Urinary bladder (tissue), 3 donors: ENCODE measurements at regions not wholly inside any gene's neighbourhood (a gene's known extent, or its start where the extent isn't known, plus 50 kb on each side); places are given as distances from the start of the nearest gene placed in this dataset.

ENCODE experiments used
- DNase-seq: peaks from one replicate; pipeline ENCODE4 v3.0.0-alpha.2; 2015; ENCODE audit errors: extremely low spot score
- H3K27ac ChIP-seq: one replicate; pipeline ENCODE4 v1.5.1; 2013; ENCODE audit warnings: low read depth, mild to moderate bottlenecking, moderate library complexity
- H3K36me3 ChIP-seq: one replicate; pipeline ENCODE4 v1.6.1; 2013; ENCODE audit warnings: mild to moderate bottlenecking, moderate library complexity; ENCODE audit not compliant: insufficient read depth
- H3K4me1 ChIP-seq: one replicate; pipeline ENCODE4 v1.6.1; 2013; ENCODE audit warnings: mild to moderate bottlenecking, moderate library complexity; ENCODE audit not compliant: insufficient read depth
- H3K4me3 ChIP-seq: one replicate; pipeline ENCODE4 v1.5.1; 2013; ENCODE audit warnings: low read depth, low read length
- WGBS: extraction: QIAGEN DNeasy Blood & Tissue Kit; methylation state at CpG from one replicate; pipeline ENCODE4 v1.1.7; 2013; 5-methylcytosine and 5-hydroxymethylcytosine counted together
- donor health status: healthy with polysubstance abuse.
- donor health status: healthy.

DNA sequence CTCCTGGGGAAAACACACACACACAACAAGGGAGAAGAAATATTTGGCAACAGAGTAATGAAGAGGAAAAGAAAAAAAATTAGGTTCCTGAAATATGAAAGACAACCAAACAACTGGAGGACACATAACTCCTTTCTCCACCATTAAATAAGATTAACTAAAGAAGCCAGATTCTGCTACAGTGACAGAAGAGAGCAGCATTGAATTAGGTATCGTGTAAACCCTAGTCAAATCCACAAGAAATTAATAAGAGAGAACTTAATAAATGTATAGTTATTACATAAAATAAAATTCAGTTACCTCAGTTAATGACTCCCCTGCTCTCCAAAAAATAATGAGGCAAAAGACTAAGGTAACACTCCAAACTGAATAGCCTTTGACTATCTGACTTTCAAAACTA, 306.7 kb downstream of the CRPPA start:
- Histone ChIP-seq H3K4me1 (no peaks in the 10 kb centered on the region), H3K27ac (no peak overlapping the region), H3K4me3 (no peak overlapping the region), H3K36me3 (no peaks in the 10 kb centered on the region)
- DNase-seq = no peak
- 95% methylated on average over 1 of the region's 1 CpG for WGBS

DNA sequence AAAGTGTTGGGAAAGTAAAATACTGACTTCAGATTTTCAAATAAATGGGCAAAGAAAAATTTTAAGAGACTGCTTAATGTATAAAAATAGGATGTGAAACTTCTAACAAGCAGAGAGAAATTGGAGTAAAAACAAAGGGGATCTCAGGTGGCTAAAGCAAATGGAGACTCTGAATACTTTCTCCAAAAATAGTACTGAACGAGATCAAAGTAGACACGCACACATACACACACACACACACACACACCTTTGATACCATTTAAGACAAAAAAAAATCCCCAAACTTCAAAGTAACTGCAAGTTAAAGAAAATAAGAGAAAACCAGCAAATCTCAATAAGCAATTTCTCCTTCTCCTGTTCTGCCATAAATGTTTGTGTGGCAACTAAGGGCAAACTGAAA, 307.3 kb downstream of the CRPPA start:
- no peak for DNase-seq
- Histone ChIP-seq H3K4me3 (no peak overlapping the region), H3K36me3 (no peaks in the 10 kb centered on the region), H3K27ac (no peak overlapping the region), H3K4me1 (no peaks in the 10 kb centered on the region)
- 96% methylated on average over 2 of the region's 2 CpGs for WGBS

DNA sequence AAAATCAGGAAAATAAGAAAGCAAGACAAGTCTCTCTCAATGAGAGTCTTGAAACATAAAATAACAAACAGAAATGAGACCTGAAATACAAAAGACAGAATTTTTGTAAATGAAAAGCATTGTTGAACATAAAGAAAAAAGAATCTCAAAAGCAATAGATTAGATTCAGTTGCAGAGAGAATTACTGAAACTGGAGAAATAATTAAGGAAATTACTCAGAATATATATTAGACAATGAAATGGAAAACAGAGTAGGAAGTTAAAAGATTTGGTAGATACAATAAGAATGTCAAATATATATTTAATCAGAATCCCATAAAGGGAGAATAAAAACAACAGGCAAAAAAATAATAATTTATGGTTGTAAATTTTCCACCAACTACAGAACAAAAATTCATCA, 308.3 kb downstream of the CRPPA start:
- Histone ChIP-seq H3K36me3 (no peaks in the 10 kb centered on the region), H3K27ac (no peak overlapping the region), H3K4me3 (no peak overlapping the region), H3K4me1 (no peaks in the 10 kb centered on the region)
- no peak for DNase-seq

DNA sequence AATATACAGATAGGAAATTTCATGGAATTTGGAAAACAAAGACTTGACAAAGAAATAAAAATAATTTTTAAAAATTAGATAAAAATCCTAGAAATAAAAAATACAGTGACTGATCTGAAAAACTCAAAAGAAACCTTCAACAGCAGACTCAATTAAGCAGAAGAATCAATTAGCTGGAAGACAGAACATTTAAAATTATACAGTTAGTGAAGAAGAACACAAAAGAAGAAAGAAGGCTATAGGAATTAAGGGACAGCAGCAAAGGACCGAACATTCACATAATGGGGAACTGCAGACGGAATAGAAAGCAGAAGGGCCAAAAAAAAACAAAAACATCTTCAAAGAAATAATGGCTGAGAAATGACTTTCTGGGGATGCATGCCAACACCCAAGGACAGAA, 314.5 kb downstream of the CRPPA start:
- WGBS = 96% methylated on average over 2 of the region's 2 CpGs
- DNase-seq = no peak
- no peaks in the 10 kb centered on the region for H3K4me1 ChIP-seq
- no peak overlapping the region for H3K4me3 ChIP-seq
- no peak overlapping the region for H3K27ac ChIP-seq
- H3K36me3 ChIP-seq = no peaks in the 10 kb centered on the region

DNA sequence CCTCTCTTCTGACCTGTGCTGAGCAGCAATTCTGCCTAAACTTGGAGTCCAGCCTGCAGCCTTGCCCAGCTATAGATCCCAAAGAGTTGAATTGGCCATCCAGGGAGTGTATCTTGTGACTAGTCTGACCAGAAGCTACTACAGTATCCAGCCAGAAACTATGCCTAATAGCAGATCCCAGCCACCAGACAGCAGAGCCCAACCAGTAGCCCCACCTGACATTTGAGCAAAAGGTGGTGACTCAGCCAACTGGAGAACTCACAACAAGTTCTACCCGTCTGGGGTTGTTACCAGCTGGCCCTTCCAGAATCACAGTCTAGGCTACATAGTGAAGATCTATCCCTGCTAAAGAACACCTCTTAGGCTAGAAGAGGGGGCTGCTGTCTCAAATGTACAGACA, 315.0 kb downstream of the CRPPA start:
- 95% methylated on average over 1 of the region's 1 CpG for WGBS
- Histone ChIP-seq H3K36me3 (no peaks in the 10 kb centered on the region), H3K4me1 (no peaks in the 10 kb centered on the region), H3K27ac (no peak overlapping the region), H3K4me3 (no peak overlapping the region)
- no peak for DNase-seq

DNA sequence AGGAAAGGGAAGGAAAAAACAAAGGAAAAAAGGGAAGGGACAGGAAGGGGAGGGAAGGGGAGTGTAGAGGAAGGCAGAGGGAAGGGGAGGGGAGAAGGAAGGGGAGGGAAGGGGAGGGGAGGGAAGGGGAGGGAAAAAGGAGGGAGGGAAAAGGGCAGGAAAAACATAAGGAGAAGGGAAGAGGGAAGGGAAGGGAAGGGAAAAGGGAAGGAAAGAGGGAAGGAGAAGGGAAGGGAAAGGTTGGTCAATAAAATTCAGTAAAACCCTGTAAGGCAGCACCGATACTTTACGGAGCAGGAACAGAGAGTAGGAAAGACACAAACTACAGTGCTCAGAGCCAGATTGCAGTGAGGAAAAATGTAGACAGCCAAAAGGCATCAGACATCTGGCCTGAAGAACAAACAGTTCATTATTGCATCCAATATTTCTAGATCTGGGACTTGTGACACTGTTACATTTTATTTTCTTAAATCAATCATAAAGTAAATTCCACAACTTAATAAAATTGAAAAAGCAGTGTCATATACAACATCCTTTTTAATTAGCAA, 322.0 kb downstream of the CRPPA start:
- Histone ChIP-seq H3K27ac (no peak overlapping the region), H3K36me3 (no peaks in the 10 kb centered on the region), H3K4me3 (no peak overlapping the region), H3K4me1 (no peaks in the 10 kb centered on the region)
- WGBS = 72% methylated on average over 2 of the region's 2 CpGs
- no peak for DNase-seq

DNA sequence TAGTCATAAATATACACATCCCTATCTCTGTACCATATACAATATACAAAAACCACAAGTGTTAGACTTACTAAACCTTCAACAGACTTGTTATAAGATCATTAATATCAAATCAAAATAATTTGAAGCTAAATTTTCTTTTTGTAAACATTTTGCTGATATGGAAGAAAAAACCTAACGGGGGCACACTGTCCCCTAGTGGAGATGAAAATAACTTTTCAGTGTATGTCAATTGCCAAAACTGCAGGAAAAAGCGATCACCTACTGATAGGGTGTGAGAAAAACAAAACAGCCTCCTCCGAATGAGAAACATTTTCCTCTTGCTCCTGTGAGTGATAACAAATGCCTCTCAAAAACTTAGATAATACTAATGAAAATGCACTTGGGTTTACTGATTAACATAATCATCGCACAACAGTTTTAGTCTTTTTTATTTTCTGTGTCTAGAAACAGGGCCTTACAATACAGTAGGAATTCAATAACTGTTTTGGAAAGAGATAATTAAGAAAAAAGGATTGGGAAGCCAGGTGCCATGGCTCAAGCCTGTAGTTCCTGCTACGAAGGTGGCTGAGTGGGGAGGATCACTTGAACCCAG, 322.7 kb downstream of the CRPPA start:
- H3K4me3 ChIP-seq = no peak overlapping the region
- no peaks in the 10 kb centered on the region for H3K36me3 ChIP-seq
- WGBS = 81% methylated on average over 5 of the region's 5 CpGs
- H3K27ac ChIP-seq = no peak overlapping the region
- DNase-seq = no peak
- no peaks in the 10 kb centered on the region for H3K4me1 ChIP-seq

DNA sequence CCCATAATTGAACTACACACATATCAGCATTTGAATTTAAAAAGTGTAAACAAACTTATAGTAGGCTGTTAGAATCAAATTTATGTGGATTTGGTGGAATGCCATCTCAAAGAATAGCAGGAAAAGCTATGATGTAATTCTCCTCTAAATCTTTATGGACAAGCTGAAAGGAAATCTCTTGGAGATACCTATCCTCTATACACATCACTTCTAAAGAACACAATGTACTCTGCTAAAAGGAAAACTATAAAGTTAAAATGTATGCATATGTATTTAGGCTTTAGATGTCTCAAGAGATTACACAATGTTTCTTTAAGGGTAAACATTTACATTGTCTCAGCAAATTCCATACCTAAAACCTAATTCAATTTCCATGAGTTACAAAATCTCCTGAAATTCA, 323.3 kb downstream of the CRPPA start:
- Histone ChIP-seq H3K27ac (no peak overlapping the region), H3K36me3 (no peaks in the 10 kb centered on the region), H3K4me3 (no peak overlapping the region), H3K4me1 (no peaks in the 10 kb centered on the region)
- no peak for DNase-seq

DNA sequence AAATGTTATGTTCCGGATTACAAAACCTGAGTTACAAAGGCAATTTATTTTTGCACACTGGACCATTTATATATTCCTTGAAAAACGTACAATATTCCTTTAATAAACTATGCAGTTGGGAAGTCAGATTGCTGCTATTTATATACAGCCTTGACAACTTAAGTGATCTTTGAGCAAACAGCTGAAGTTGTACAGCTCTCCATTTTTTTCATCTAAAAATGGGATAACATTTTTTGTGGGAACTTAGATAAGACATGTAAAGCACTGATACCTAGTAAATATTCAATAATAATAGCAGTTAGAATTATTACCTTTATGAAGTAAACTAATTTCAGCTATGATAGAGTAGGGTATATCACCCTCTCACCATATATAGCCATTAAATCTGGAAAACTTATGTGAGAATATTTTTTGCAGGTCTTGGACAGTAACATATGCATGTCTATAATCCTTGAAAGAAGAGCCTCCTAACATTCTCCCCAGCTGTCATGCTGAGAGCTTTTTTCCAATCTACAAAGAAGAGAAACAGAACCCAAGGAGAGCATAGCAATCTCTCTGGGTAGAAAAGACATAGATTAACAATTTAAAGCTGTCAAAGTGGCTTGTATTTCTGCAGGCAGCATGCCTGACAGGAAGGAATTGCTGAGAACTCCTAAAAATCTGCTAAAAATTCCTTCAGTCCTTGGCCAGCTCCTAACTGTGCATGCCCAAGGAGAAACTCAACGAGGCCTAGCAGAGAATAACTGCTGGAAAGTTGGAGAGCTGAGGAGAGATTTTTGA, 326.0 kb downstream of the CRPPA start:
- DNase-seq = no peak
- H3K4me1 ChIP-seq = no peaks in the 10 kb centered on the region
- 34% methylated on average over 3 of the region's 3 CpGs for WGBS
- no peaks in the 10 kb centered on the region for H3K36me3 ChIP-seq
- no peak overlapping the region for H3K4me3 ChIP-seq
- H3K27ac ChIP-seq = no peak overlapping the region

DNA sequence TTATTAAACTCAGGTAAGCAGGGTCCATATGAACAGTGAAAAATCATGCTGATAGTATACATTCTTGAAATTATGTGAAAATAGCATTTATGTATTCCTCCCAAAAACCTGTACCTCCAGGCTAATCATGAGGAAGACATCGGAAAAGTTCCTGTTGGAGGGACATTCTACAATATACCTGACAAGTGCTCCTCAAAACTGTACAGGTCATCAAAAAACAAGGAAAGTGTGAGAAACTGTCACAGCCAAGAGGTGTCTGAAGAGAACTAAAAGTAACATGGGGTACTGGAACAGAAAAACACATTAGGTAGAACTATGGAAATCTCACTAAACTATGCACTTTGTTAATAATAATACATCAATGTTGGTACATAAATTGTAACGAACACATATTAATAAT, 326.7 kb downstream of the CRPPA start:
- Histone ChIP-seq H3K4me1 (no peaks in the 10 kb centered on the region), H3K27ac (no peak overlapping the region), H3K36me3 (no peaks in the 10 kb centered on the region), H3K4me3 (no peak overlapping the region)
- whole genome bisulfite sequencing = 76% methylated on average over 2 of the region's 2 CpGs
- no peak for DNase-seq

DNA sequence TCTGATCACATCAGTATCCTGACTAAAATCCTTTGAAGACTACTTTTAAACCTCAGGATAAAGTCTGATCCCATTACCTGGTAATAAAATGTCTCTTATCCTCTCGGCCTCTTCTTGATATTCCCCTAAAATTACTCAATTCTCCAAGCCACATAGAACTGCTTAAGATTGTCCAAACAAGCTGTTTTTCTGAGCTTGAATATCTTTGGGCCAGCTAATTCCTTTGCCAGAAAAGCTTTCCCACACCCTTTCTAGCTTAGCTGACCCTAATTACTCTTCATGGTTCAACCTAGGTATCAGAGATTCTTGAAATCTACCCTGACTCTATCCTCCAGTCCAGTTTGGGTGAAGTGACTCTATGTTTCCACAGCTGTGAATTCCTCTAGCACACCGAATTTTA, 328.6 kb downstream of the CRPPA start:
- H3K27ac ChIP-seq = no peak overlapping the region
- no peaks in the 10 kb centered on the region for H3K4me1 ChIP-seq
- DNase-seq = no peak
- WGBS = 70% methylated on average over 2 of the region's 2 CpGs
- no peaks in the 10 kb centered on the region for H3K36me3 ChIP-seq
- no peak overlapping the region for H3K4me3 ChIP-seq

DNA sequence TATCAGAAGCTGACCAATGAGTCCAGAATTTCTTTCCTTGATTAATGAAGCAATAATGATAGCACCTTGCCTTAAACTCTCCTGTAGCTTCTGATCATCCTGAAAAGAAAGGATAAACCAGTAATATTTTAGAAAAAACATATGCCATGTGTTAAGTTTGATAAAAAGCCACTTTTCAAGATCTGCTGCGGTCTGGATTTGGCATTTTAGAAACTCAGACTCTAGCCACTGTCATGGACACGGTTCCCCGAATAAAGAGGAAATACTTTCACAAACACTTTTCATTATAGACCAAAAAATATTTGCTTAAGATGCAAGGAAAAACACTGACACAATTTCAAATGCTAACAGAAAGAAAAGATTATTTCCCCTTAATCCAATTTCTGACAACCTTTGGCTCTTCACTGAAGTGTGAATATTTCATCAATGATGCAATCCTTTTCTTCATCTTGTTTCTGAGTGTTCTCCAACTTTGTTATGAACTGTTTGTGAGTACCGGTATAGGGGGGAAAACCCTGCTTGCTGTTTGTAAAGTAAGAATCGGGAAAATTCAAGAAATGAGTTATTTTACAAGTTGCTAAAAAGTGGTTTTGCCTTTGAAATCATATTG, 329.5 kb downstream of the CRPPA start:
- no peak for DNase-seq
- WGBS = 40% methylated on average over 5 of the region's 5 CpGs
- no peak overlapping the region for H3K4me3 ChIP-seq
- no peak overlapping the region for H3K27ac ChIP-seq
- H3K4me1 ChIP-seq = no peaks in the 10 kb centered on the region
- no peaks in the 10 kb centered on the region for H3K36me3 ChIP-seq

DNA sequence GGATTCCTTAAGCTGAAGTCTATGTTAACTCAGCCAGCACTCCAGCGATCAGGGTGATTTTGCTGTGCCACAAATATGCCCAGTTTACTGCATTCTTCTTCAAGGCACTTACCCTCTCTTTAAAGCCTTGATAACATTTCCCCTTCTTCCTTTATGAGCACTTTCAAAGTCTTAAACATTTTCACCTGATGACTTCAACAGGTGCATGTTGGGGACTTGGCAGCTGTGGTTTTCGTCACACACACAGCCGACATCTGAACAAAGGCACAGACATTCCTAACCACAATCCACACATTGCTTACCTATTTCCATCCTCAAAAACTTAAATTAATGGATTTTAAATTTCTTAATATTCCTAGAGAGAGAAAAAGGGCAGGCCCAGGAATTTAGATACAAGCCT, 331.5 kb downstream of the CRPPA start:
- no peaks in the 10 kb centered on the region for H3K4me1 ChIP-seq
- WGBS = 96% methylated on average over 3 of the region's 3 CpGs
- H3K27ac ChIP-seq = no peak overlapping the region
- H3K36me3 ChIP-seq = no peaks in the 10 kb centered on the region
- no peak overlapping the region for H3K4me3 ChIP-seq
- no peak for DNase-seq

DNA sequence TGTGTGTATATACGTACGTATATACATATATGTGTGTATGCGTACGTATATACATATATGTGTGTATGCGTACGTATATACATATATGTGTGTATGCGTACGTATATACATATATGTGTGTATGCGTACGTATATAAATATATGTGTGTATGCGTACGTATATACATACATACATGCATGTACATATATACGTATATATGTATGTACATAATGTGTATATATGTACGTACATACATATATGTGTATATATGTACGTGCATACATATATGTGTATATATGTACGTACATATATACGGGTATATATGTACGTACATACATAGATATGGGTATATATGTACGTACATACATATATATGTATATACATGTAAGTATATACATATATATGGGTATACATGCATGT, 332.1 kb downstream of the CRPPA start:
- Histone ChIP-seq H3K4me1 (no peaks in the 10 kb centered on the region), H3K4me3 (no peak overlapping the region), H3K36me3 (no peaks in the 10 kb centered on the region), H3K27ac (no peak overlapping the region)
- no peak for DNase-seq
- WGBS = 92% methylated on average over 19 of the region's 19 CpGs
